Dedifferentiated amniotic fluid mesenchymal stem cell (primary cell): ENCODE measurements at regions not wholly inside any gene's neighbourhood (a gene's known extent, or its start where the extent isn't known, plus 50 kb on each side); places are given as distances from the start of the nearest gene placed in this dataset.
A peak's percentile ranks its signal among the peaks of the same experiment; 100 is the strongest.

Source experiments
- DNase-seq: peaks from one replicate; pipeline ENCODE4 v3.0.0-alpha.2; 2016; ENCODE audit errors: extremely low spot score

DNA sequence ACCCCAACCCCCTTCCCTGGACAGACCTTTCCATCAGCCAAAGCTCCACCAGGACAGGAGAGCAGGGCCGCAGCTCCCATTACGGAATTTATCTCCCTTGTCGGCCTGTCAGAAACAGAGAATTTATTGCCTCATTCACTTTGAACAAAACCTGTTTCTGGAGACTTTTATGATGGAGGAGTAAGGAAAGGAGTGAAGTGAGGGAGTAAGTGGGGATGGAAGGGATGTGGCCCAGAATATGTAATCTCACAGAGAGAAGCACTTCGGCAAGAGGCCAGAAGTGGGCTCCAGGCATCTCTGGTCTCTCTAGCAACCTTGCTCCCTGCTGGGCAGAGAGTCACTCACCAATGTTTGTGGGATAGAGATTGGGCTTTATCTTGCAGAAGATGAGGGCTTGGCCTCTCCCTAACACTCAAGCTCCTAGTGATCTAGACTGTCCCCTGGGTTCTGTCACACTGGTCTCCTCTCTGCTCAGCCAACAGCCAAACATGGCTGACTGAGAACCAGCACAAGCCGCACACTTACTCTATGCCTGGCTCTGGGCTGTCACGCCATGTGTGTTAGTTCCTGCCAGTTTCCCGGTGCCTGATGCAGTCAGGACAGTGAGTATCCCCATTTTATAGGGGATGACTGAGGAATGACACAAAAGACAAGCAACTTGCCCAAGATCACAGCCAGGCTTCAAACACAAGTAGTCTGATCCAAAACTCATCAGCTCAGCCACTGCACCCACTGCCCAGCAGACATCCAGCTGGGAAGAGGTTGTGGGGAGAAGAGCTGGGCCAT is 149.4 kb upstream of the ZMIZ1 start:
- no peak for DNase-seq

DNA sequence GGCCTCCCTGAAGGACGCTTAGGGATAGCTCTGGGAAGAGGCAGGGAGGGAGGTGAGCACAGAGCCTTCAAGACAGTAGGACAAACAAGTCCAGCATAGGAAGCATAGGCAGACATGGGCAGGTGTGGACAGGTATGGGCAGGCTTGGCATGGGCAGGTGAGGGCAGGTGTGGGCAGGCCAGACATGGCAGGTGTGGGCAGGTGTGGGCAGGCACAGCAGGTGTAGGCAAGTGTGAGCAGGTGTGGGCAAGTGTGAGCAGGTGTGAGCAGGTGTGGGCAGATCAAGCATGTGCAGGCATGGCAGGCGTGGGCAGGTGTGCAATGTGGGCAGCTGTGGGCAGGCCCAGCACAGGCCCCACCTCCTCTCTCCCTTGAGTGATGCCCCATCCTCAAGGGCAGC is 148.8 kb upstream of the ZMIZ1 start:
- no peak for DNase-seq

DNA sequence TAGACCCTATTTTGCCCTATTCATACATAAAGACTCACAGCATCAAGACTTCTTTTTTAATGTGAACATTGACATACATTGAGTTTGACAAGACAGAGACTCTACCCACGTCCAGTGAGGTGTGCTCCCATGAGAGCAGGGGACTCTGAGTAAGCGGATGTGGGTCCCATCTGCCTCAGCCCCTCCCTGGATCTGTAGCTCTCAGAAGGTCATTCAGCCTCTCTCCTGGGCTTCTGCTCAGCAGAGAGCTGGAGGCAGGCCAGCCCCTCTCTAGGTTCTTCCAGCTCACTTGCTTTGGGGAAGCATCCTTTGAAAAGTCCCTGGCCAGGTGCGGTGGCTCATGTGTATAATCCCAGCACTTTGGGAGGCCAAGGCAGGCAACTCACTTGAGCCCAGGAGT is 146.9 kb upstream of the ZMIZ1 start:
- DNase-seq = no peak

DNA sequence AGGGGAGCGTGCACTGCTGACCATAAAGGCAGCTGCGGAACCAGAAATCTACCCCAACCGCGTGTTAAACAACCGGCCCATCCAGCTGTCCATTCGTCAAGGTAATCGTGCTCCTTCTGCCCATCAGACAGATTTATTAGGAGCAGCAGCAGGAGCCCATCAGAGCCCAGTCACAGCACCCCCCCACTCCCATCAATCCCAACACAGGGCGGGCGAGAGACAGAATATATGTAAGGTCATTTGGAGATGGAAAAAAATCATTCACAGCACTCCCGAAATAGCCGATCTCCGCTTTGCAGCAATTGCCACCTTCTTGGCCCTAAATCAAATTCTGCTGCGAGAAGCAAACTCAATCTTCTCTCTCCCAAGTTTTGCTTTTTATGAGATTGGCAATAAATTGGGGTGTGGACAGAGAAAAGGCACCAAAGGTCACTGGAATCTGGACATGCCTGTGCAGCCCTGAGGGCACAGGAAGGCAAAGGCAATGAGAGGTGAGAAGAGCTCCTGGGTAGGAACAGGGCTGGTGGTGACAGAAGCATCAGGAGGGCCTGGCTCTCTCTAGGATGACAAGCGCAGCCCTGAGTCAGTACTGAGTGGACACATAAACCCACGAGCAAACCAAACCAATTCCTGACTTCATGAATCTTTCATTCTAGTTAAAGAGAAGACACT is 145.0 kb upstream of the ZMIZ1 start:
- no peak for DNase-seq

DNA sequence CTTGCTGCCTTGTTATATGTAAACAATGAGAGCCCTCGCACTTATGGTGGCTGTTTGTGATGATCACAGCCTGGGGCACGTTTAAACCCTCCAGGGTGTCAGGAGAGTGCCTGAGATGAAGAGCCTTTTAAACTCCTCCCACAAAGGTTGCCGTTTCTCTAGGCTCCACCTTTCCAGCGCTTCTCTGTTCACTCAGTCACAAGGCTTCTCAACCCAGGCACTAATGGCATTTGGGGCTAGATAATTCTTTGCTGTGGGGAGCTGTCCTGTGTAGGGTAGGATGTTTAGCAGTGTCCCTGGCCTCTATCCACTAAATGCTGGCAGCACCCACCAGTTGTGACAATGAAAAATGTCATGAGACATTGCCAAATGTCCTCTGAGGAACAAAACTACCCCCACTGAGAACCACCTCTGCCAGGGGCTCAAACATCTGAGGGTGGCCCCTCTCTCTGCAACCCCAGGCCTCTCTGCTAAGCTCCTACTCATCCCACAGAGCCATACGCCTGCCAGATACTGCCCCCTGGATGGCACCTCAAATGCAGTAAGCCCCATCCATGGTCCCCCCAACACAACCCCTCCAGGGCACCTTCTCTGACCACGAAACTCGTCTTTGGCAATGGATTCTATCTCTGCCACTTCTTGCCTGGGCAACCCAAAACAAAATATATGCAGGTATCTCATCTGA is 144.3 kb upstream of the ZMIZ1 start:
- DNase-seq = no peak

DNA sequence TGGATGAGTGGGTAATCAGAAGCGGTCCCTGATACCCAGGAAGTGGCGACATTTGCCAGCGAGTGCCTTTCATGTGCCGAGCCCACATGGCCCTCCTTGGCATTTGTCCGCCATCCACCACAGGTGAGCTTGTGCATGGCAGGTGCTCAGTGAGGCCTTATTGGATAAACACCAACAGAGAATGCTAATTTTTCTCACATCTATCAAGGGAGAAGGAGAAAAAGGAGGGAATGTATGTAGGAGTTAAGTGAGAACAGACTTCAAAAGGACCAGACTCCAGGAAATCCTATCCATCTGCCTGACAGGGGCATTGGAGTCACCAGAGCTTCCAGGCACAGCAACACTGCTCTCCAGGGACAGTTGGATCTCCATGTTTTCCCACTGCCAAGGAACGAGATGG is 143.5 kb upstream of the ZMIZ1 start:
- no peak for DNase-seq

DNA sequence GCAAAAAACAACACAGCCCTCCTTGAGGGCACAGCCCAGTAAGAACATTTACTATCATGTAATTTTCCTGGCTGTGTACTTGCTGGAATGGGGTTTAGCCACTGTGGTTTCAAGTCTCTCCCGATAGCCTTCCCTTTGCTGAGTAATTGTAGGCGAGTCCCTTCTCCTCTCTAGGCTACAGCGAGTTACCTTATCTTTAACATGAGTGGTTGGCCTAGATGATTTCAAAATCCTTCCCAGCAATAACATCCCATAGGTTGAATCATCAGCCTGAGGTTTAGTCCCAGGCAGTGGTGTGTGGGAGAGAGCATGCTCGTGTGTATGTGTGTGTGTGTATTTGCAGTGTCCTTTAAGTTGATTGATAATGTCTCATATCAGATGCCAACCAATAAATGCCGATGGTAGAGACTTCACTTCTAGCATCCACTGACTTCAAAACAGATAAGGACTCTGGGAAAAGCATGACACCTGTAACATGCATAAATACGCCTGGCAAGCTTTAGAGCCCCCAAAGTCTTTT is 142.9 kb upstream of the ZMIZ1 start:
- DNase-seq = peak; percentile 83

DNA sequence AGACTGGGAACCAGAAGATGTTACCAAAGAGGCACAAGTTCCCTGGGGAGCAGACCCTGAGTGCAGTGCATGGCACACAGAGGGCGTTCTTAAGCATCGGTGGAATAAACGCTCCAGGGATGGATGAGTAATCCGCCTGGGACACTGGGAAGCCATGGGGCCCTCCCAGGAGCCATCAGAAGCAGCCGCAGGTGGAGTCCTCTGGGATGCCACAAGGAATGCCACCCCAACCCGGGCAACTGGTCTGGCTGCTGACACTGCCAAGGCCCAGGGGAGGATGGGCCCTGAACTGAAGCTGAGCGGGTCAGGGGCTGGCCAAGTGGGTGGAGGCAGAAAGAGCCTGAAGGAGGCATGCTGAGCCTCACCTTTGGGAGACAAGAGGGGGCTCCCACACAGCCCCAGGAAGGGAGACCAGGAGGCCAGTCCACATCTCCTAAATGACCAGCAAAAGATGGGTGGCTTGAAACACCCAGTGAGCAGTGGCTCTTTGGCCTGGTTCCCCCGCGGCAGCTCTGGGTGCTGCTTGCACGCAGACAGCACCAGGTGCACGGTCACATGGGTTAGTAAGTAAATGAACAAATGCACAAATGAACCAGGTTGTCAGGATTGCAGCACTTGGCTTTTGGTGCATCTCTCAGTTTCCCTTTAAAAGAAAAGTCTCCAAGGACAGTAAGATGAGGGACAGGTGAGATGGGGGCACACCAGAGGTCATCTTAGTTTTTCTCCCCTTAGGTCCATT is 141.3 kb upstream of the ZMIZ1 start:
- DNase-seq = no peak

DNA sequence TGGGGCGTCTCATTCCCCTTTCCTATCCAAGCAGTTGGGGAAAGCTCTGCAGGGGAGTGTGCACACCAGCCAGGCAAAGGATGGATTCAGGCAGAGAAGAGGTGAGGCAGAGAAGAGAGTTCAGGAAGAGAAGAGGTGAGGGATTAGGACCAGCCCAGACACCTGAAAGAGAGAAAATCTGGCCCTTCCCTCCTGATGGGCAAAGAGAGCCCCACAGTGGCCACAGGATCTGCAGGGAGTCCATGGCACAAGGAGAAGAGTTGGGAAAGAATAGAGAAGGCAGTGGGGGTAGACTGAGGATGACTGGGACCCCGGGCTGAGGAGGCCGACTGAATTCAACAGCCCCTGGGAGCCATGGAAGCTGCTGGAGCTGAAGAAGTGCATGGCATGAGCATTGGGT is 140.4 kb upstream of the ZMIZ1 start:
- DNase-seq = no peak

DNA sequence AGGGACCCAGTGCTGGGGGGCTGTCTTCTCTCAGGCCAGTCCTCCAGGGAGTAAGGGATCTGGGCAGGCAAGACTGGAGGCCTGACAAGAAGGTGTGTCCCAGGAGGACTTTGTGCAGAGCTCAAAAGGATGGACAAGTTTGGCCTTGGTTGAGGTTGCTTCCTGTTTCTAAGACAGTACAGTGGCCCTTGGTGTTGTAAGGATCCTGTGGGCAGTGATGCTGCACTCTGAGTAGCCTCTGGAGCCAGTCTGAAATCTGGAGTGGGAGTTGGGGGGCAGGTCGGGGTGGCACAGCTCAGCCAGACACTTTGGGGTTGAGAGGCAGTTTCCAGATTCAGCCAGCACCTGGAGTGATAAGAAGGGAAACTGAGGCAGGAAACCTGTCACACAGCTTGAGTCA is 139.2 kb upstream of the ZMIZ1 start:
- no peak for DNase-seq

DNA sequence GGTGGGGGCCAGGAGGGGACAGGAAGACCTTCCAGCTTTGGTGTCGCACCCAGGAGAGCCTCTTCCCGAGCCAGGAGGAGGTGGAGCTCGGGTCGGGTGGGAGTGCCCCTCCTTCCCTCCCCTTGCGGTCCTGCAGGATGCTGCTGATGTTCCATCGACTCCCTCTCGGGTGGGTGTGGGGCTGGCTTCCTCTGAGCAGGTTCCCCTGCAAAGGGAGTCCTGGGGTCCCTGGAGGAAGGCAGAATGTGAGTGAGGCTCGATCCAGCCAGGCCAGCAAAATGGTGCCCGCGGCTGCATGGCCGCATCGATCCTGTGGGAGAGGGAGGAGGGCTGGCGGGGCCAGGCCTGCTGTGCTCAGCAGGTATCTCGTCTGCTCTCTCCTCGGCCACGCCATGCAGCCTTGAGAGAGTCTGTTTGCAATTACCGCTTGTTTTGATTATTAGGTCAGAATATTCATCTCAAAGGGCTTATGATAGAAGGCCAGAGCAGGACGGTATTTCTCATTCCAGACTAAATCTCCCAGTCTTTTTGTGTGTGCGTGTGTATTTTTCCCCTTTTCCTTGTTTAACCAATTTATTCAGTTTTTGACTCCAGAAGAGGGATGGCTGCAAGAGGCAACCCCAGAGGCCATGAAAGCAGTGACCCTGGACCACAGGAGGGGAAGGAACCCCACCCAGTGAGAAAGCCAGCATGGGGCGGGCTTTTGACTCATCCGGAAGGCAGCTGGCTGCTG is 137.3 kb upstream of the ZMIZ1 start:
- peak; percentile 90 for DNase-seq

DNA sequence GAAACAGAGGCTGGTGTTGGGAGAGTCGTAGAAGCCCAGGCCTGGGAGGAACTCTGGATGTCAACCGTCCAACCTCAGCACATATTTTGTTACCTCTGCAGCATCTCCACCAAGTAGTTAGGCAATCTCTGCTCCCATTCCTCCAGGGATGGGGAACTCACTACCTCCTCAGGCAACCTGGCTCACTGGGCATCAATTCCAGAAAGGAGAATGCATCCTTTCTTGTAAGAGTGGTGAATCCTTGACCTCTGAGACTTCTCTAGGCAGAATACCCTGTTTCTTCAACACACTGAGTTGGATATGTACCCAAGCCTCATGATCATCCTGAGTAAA is 136.7 kb upstream of the ZMIZ1 start:
- DNase-seq = no peak

DNA sequence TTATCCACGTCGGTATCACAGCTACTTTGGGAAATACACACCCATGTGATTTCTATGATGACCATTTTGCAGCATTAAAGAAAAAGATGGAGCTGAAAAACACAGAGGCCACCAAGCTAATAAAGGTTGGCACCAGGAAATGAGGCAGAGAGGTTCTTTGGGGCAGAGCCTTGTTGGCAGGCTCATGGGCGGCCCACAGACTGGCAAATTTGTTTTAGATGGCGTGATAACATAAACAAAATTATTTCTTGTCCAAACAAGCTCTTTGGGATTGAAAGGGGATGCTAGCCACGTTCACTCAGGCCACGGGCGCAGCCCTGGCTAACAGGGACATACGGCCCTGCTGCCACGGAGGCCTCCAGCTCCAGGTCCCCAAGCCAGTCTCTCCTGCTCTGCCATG is 135.9 kb upstream of the ZMIZ1 start:
- no peak for DNase-seq

DNA sequence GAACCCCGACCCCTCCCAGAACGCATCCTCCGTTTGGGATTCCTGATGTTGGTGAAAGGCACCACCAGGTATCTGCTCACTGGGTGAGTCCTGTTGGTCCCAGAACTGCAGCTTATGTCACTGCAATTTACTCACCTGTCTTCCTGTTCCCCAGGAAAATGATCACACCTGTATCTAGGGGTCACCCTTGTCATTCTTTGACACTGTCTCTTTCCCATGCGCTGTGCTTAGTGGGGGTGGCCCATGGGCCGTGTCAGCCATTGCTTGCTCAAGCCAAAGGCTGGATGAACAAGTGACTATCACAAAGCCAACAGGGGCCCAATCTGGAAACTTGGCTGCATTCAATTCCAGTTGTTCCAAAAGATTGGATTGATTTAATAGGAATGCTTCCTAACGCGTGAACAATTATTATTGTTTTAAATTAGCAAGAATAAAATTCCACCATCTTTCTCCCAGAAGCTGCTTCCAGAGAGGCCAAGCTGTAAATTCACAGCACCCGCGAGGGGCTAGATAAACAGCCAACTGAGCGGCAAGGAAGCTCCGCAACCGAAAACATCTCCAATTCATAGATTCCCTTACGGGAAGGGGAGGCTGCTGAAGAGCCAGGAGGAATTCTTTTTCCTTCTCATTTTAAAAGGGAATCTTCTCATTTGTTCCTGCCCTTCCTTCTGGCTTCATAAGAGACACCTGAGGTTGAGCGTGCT is 134.8 kb upstream of the ZMIZ1 start:
- no peak for DNase-seq

DNA sequence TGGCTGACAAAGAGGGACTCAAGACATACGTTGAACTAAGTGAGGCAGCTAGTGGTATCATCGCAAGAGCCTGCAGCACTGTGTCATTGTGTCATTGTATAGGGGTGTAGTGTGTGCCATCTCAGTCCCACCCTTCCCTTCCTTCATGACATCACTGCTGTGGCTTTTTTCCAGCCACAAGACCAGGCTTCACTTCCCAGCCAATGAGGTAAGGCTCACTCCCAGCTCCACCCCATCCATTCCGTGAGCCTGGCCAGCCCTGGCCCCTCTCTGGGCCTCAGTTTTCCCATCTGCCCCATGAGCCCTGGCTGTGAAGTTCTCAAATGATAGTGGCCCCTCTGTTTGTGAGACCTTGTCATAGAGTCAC is 134.3 kb upstream of the ZMIZ1 start:
- DNase-seq = no peak

DNA sequence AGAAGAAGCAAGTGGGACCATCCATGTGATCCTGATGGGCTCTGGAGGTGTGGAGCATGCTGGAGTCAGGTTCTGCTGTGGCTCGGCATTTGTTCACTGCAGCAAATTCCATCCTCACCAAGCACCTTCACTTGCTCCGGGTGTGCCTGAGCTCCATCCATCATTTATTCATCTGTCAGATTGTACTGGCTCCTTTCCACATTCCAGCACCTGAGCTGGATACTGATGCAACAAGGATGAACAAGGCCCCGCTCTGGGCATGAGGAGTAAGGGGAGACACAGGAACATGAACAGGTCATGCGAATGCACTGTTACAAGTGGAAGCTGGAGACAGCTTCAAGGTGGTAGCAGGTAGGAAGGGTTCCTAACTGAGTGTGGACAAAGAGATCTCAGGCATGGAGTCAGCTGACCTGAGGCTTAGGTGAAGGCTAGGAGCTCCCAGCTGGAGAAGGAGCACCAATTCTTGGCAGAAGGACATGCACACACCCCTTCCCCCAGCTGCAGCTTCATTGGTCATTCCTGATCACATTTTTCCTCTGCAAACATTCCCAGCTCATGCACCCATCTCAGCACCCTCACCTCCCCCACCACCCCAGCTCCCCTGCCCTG is 133.7 kb upstream of the ZMIZ1 start:
- no peak for DNase-seq

DNA sequence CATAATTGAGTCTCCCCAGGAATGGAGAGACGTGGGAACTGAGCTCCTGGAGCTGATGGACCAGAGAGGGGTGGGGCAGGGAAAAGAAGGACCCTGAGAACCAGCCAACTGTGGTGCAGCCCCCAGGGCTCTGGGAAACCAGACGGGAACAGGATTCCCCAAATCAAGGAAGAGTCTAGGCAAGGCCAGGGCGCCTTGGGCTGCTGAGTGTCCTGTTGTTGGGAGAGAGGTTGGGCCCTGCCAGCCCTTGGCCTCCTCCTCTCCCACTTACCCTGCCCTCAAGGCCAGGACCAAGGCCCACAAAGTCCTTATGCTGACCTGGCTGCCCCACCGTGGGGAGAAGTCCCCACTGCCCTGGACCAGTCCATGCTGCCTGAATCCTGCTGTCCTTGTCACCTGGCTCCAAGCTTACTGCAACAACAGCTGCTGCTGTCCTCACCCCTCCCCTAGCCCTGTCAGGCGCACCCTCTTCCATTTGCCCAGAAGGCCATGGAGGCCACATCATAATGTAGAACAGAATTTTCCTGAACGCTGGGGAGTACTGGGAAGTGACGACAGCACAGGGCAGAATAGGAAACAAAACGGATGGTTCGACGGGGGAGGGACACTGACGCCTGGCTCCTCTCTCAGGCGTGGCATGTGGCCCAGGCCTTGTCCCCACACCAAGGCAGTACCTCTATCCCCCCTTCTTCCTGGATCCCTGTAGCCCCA is 132.9 kb upstream of the ZMIZ1 start:
- DNase-seq = no peak

DNA sequence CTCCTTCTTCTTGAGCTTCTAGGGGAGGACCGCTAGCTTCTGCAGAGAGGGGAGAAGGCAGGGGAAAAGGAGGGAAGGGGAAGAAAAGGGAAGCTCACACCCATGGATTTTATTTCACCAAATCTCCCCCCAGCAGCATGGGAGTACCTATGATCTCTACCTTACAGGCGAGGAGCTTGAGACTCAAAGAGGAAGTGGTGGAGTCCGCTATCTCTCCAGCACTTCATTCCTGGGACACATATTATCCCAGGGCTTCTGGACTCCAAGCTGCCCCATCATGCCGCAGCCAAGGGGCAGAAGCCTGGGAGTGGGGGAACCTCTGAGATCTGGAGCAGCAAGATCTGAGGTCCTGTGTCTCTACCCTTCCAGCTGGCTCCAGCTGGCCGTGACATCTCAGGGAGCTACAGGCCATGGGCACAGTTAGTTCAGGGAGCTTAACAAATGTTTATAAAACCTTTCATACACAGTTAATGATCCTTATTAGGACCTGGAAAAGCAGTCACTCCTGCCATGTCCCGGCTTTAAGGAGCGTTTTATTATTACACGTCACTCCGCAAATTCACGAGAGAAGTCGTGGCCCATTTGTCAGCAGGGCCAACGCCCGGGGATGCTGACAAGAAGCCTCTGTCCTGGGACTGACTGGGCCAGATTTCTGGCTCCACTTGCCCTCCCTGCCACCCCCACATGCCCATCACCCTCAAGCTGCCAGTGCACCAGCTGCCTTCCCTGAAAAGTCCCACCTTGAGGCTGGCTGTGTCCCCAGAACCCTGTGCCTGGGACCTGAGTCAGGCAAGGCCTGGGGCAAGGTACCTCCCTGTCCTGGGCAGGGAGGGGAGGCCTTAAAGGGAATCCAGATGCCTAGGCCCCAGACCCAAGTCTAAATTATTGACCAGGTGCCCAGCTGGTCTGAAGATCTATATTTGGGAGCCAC is 132.1 kb upstream of the ZMIZ1 start:
- no peak for DNase-seq

DNA sequence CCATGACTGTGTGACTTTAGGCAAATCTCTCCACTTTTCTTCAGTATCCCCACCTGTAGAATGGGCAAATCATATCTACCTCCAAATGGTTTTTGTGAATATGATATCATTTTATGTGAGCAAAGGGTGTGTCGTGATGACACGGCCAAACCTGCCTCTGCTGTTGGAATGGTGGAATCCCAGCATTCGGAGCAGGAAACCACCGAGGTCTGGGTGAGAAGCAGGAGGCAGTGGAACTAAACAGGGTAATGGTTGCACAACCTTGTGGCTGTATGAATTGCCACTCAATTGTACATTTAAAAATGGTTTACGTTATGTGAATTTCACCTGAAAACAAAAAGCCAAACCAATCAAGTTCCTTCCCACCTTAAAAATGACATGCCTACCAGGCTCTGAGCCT is 131.4 kb upstream of the ZMIZ1 start:
- no peak for DNase-seq
